RCC 7860 (cell line): ENCODE measurements at regions not wholly inside any gene's neighbourhood (a gene's known extent, or its start where the extent isn't known, plus 50 kb on each side); places are given as distances from the start of the nearest gene placed in this dataset.

Experiments
- DNase-seq: peaks from one replicate; pipeline ENCODE4 v3.0.0-alpha.2; 2015; ENCODE audit warnings: low spot score
- FAIRE-seq: peaks from 2 replicates; lab custom pipeline; 2012; peaks lifted over from hg19 to GRCh38; lab: Jason Lieb, UNC

GRCh38 chr2:81739966-81740365 is 1435.4 kb upstream of the LRRTM1 start:
- no peak for FAIRE-seq
- no peak for DNase-seq

- FAIRE-seq (no peak), DNase-seq (no peak)
These were observed 1430.4 kb upstream of the LRRTM1 start for GRCh38 chr2:81734981-81735380.

- FAIRE-seq, result no peak
- no peak for DNase-seq
These were observed 1410.3 kb upstream of the LRRTM1 start for GRCh38 chr2:81714817-81715216.

GRCh38 chr2:81706856-81707255 is 1402.3 kb upstream of the LRRTM1 start:
- no peak for FAIRE-seq
- DNase-seq, result no peak

- no peak for FAIRE-seq
- DNase-seq, result no peak
These were observed 1399.3 kb upstream of the LRRTM1 start for GRCh38 chr2:81703831-81704230.

- no peak for DNase-seq
- no peak for FAIRE-seq
These were observed 1388.0 kb upstream of the LRRTM1 start for GRCh38 chr2:81692566-81692965.

- DNase-seq, result no peak
- no peak for FAIRE-seq
These were observed 1371.1 kb upstream of the LRRTM1 start for GRCh38 chr2:81675641-81676040.

GRCh38 chr2:81672923-81673322 is 1368.4 kb upstream of the LRRTM1 start:
- no peak for DNase-seq
- FAIRE-seq, result no peak

GRCh38 chr2:81672516-81672915 is 1368.0 kb upstream of the LRRTM1 start:
- DNase-seq (no peak), FAIRE-seq (no peak)

GRCh38 chr2:81670885-81671284 is 1366.3 kb upstream of the LRRTM1 start:
- DNase-seq (no peak), FAIRE-seq (no peak)

GRCh38 chr2:81661081-81661480 is 1356.5 kb upstream of the LRRTM1 start:
- FAIRE-seq (no peak), DNase-seq (no peak)

GRCh38 chr2:81658227-81658626 is 1353.7 kb upstream of the LRRTM1 start:
- FAIRE-seq, result peak; percentile 97
- peak; percentile 94 for DNase-seq

GRCh38 chr2:81650048-81650971 is 1345.8 kb upstream of the LRRTM1 start:
- FAIRE-seq, result peak; percentile 90
- peak; percentile 72 for DNase-seq

GRCh38 chr2:81648806-81649205 is 1344.3 kb upstream of the LRRTM1 start:
- FAIRE-seq, result no peak

GRCh38 chr2:81648370-81648769 is 1343.8 kb upstream of the LRRTM1 start:
- no peak for DNase-seq
- no peak for FAIRE-seq

More at GRCh38 chr2:81648806-81649205, 1344.3 kb upstream of the LRRTM1 start:
- DNase-seq, result no peak

GRCh38 chr2:81647715-81648230 is 1343.2 kb upstream of the LRRTM1 start:
- FAIRE-seq (no peak), DNase-seq (no peak)

- DNase-seq, result no peak
These were observed 1341.3 kb upstream of the LRRTM1 start for GRCh38 chr2:81645745-81646301.

GRCh38 chr2:81644189-81644588 is 1339.6 kb upstream of the LRRTM1 start:
- FAIRE-seq, result no peak

More at GRCh38 chr2:81645745-81646301, 1341.3 kb upstream of the LRRTM1 start:
- no peak for FAIRE-seq

GRCh38 chr2:81624825-81625224 is 1320.3 kb upstream of the LRRTM1 start:
- FAIRE-seq, result no peak

More at GRCh38 chr2:81644189-81644588, 1339.6 kb upstream of the LRRTM1 start:
- DNase-seq, result no peak

GRCh38 chr2:81600088-81600487 is 1295.5 kb upstream of the LRRTM1 start:
- FAIRE-seq (no peak), DNase-seq (no peak)

More at GRCh38 chr2:81624825-81625224, 1320.3 kb upstream of the LRRTM1 start:
- no peak for DNase-seq

- FAIRE-seq (no peak), DNase-seq (no peak)
These were observed 1293.9 kb upstream of the LRRTM1 start for GRCh38 chr2:81598453-81598852.

- DNase-seq (no peak), FAIRE-seq (no peak)
These were observed 1284.9 kb upstream of the LRRTM1 start for GRCh38 chr2:81589406-81589805.
